Lung (tissue), 11 donors: ENCODE measurements at regions not wholly inside any gene's neighbourhood (a gene's known extent, or its start where the extent isn't known, plus 50 kb on each side); places are given as distances from the start of the nearest gene placed in this dataset.
"Not testable (repeated sequence)": the region's sequence is repeated elsewhere in the genome, so short reads cannot be mapped to it uniquely, and the experiment has no call there.

Experiments used
- ATAC-seq: fragments of 200-7000 bp; cut with Tn5 transposase; one replicate; pipeline ENCODE4 v1.9.1; 2020; ENCODE audit warnings: moderate number of reproducible peaks; ENCODE audit not compliant: insufficient read depth, low FRiP score
- DNase-seq, 3 donors: peaks; one replicate each; pipeline ENCODE4 v3.0.0-alpha.2; 2013 to 2017
- H3K27ac ChIP-seq, 2 donors: one replicate each; pipeline ENCODE4 v1.5.1; 2013; ENCODE audit warnings: mild to moderate bottlenecking in 2 of 2, moderate library complexity in 2 of 2, control low read depth in 1 of 2, inconsistent platforms in 1 of 2, low read depth in 1 of 2, low read length in 1 of 2
- H3K27me3 ChIP-seq, 3 donors: one replicate each; pipeline ENCODE4 v1.5.1; 2013; ENCODE audit warnings: low read length in 2 of 3; ENCODE audit not compliant: control insufficient read depth in 3 of 3, insufficient read depth in 3 of 3
- H3K36me3 ChIP-seq, 4 donors: one replicate each; pipeline ENCODE4 v1.5.1; 2013; ENCODE audit warnings: low read length in 4 of 4, mild to moderate bottlenecking in 1 of 4, moderate library complexity in 1 of 4; ENCODE audit not compliant: control insufficient read depth in 4 of 4, insufficient read depth in 4 of 4
- H3K4me1 ChIP-seq, 5 donors: one replicate each; pipeline ENCODE4 v1.5.1; 2013; ENCODE audit warnings: low read length in 5 of 5, mild to moderate bottlenecking in 2 of 5, moderate library complexity in 1 of 5; ENCODE audit not compliant: control insufficient read depth in 5 of 5, insufficient read depth in 5 of 5
- H3K4me3 ChIP-seq: one replicate; pipeline ENCODE4 v1.5.1; 2013; ENCODE audit warnings: mild to moderate bottlenecking, control low read depth, moderate library complexity
- H3K9ac ChIP-seq, 2 donors: one replicate each; pipeline ENCODE4 v1.5.1; 2013; ENCODE audit warnings: low read length in 2 of 2, control low read depth in 1 of 2; ENCODE audit not compliant: insufficient read depth in 1 of 2
- H3K9me3 ChIP-seq, 4 donors: one replicate each; pipeline ENCODE4 v1.5.1; 2013; ENCODE audit warnings: low read length in 3 of 4, mild to moderate bottlenecking in 1 of 4, moderate library complexity in 1 of 4; ENCODE audit not compliant: control insufficient read depth in 4 of 4, insufficient read depth in 3 of 4
- CTCF ChIP-seq: IDR thresholded peaks from 2 replicates; pipeline ENCODE4 v1.5.1; 2012; ENCODE audit warnings: mild to moderate bottlenecking; ENCODE audit errors: control extremely low read depth, extremely low read depth
- WGBS, 2 donors: extraction: QIAGEN DNeasy Blood & Tissue Kit; methylation state at CpG; one replicate each; pipeline ENCODE4 v1.1.7; 2013; 5-methylcytosine and 5-hydroxymethylcytosine counted together
- donor health status: control.
- donor health status: control.
- donor health status: Bipolar disorder and iron deficiency.
- donor health status: healthy.
- donor health status: DM: yes; HTN: yes; CAD: no.

- DNase-seq, result no peak
- no peak overlapping the region for H3K9ac ChIP-seq
- WGBS, 2 donors, result 60 to 74% methylated on average over 2 of the region's 2 CpGs
- no peaks in the 10 kb centered on the region for H3K4me1 ChIP-seq
- H3K27me3 ChIP-seq, result no peaks in the 10 kb centered on the region
- H3K27ac ChIP-seq, result no peak overlapping the region
- TF ChIP-seq CTCF, result no peak
- ATAC-seq, result no peak
- H3K9me3 ChIP-seq, result peaks cover 0 to 3% (median 0%) of the 10 kb centered on the region in 4 donors
- no peak overlapping the region for H3K4me3 ChIP-seq
- H3K36me3 ChIP-seq, result no peaks in the 10 kb centered on the region
Measured at GRCh38 chr2:147147802-147148201, 697.0 kb upstream of the ACVR2A start.

- Histone ChIP-seq H3K4me3 (no peak overlapping the region), H3K36me3 (no peaks in the 10 kb centered on the region), H3K4me1 (no peaks in the 10 kb centered on the region), H3K27ac (no peak overlapping the region), H3K9ac (no peak overlapping the region), H3K9me3 (no peaks in the 10 kb centered on the region), H3K27me3 (no peaks in the 10 kb centered on the region)
- 86 to 90% methylated on average over 4 of the region's 4 CpGs for WGBS, 2 donors
- no peak for TF ChIP-seq CTCF
- ATAC-seq (no peak), DNase-seq (no peak)
Measured at GRCh38 chr2:147141930-147142329, 702.9 kb upstream of the ACVR2A start.

- peaks cover 0 to 12% (median 0%) of the 10 kb centered on the region in 5 donors for H3K4me1 ChIP-seq
- DNase-seq, H3K27me3 ChIP-seq, H3K9ac ChIP-seq, H3K36me3 ChIP-seq, H3K4me3 ChIP-seq, H3K27ac ChIP-seq, H3K9me3 ChIP-seq, ATAC-seq: not testable (repeated sequence)
- 69 to 77% methylated on average over 2 of the region's 2 CpGs for WGBS, 2 donors
Measured at GRCh38 chr2:147139732-147140131, 705.1 kb upstream of the ACVR2A start.

- H3K27ac ChIP-seq, result no peak overlapping the region
- H3K36me3 ChIP-seq, result no peaks in the 10 kb centered on the region
- no peaks in the 10 kb centered on the region for H3K27me3 ChIP-seq
- no peak for DNase-seq
- 70 to 75% methylated on average over 3 of the region's 3 CpGs for WGBS, 2 donors
- no peak for TF ChIP-seq CTCF
- no peak overlapping the region for H3K4me3 ChIP-seq
- ATAC-seq, result no peak
- no peak overlapping the region for H3K9ac ChIP-seq
- peaks cover 0 to 29% (median 0%) of the 10 kb centered on the region in 5 donors for H3K4me1 ChIP-seq
- no peaks in the 10 kb centered on the region for H3K9me3 ChIP-seq
Measured at GRCh38 chr2:147137711-147138110, 707.1 kb upstream of the ACVR2A start.
